H1 (cell line): ENCODE measurements at regions not wholly inside any gene's neighbourhood (a gene's known extent, or its start where the extent isn't known, plus 50 kb on each side); places are given as distances from the start of the nearest gene placed in this dataset.

Source experiments
- CTCF ChIA-PET: fragments of 300-600 bp; sonication (Branson Sonifier 250); formaldehyde crosslinking; loops from one replicate; lab custom pipeline; 2021; ENCODE audit not compliant: partially characterized antibody; lab: Charles Lee
- POLR2A ChIA-PET: fragments of 300-600 bp; sonication (Branson Sonifier 250); formaldehyde crosslinking; loops from one replicate; lab custom pipeline; 2021; ENCODE audit warnings: inconsistent platforms; ENCODE audit not compliant: partially characterized antibody; lab: Charles Lee
- DNase-seq, 2 experiments: peaks; one replicate each; pipeline versions ENCODE4 v3.0.0 to v3.0.0-alpha.2; 2010 to 2022; ENCODE audit warnings: low spot score in 2 of 2, low read depth in 1 of 2, mixed read lengths in 1 of 2
- FAIRE-seq: peaks from 2 replicates; lab custom pipeline; 2011; peaks lifted over from hg19 to GRCh38; lab: Jason Lieb, UNC
- H2AFZ ChIP-seq: 2 replicates; pipeline ENCODE4 v1.8.1; 2012; ENCODE audit warnings: low read length, inconsistent platforms
- H2AK5ac ChIP-seq: 2 replicates; pipeline ENCODE4 v1.6.1; 2013; ENCODE audit warnings: low read depth, low read length
- H2BK120ac ChIP-seq: replicated peaks from 2 replicates; pipeline ENCODE3; 2013; ENCODE audit warnings: low read depth, low read length, inconsistent platforms
- H2BK12ac ChIP-seq: 2 replicates; pipeline ENCODE4 v1.6.1; 2013; ENCODE audit warnings: low read depth, low read length
- H2BK15ac ChIP-seq: 2 replicates; pipeline ENCODE4 v1.6.1; 2013; ENCODE audit warnings: low read length
- H2BK20ac ChIP-seq: 2 replicates; pipeline ENCODE4 v1.6.1; 2013; ENCODE audit warnings: low read length
- H2BK5ac ChIP-seq: 2 replicates; pipeline ENCODE4 v1.6.1; 2013; ENCODE audit warnings: low read depth, low read length
- H3K14ac ChIP-seq: 2 replicates; pipeline ENCODE4 v1.6.1; 2013; ENCODE audit warnings: inconsistent platforms; ENCODE audit not compliant: insufficient read length
- H3K18ac ChIP-seq: 2 replicates; pipeline ENCODE4 v1.6.1; 2013; ENCODE audit warnings: low read length; ENCODE audit errors: extremely low read depth
- H3K23ac ChIP-seq: 2 replicates; pipeline ENCODE4 v1.6.1; 2013; ENCODE audit warnings: inconsistent platforms; ENCODE audit not compliant: insufficient read length
- H3K23me2 ChIP-seq: 2 replicates; pipeline ENCODE4 v1.6.1; 2013; ENCODE audit warnings: low read depth, low read length
- H3K27ac ChIP-seq: 2 replicates; pipeline ENCODE4 v1.6.1; 2011; ENCODE audit warnings: low read depth, low read length, inconsistent platforms
- H3K27me3 ChIP-seq, 4 experiments: replicated peaks in 1 of 4; 1 replicate in 1 of 4; 2 replicates in 3 of 4; pipeline versions ENCODE4 v1.6.1 to v1.8.1; 2011 to 2013; ENCODE audit warnings: low read length in 3 of 4, mild to moderate bottlenecking in 3 of 4, inconsistent platforms in 2 of 4, mixed read lengths in 2 of 4, moderate library complexity in 1 of 4; ENCODE audit not compliant: control insufficient read depth in 3 of 4, insufficient read depth in 3 of 4; ENCODE audit errors: extremely low read depth in 1 of 4
- H3K36me3 ChIP-seq, 4 experiments: 2 replicates each; pipeline versions ENCODE4 v1.6.1 to v1.8.1; 2011 to 2013; ENCODE audit warnings: mild to moderate bottlenecking in 4 of 4, low read length in 3 of 4, moderate library complexity in 2 of 4, control low read depth in 1 of 4, inconsistent platforms in 1 of 4; ENCODE audit not compliant: insufficient read depth in 4 of 4, control insufficient read depth in 2 of 4
- H3K4ac ChIP-seq: replicated peaks from 2 replicates; pipeline ENCODE3; 2013; ENCODE audit warnings: low read length, low read depth, mixed read lengths, inconsistent platforms; ENCODE audit not compliant: insufficient read length
- H3K4me1 ChIP-seq, 4 experiments: replicated peaks in 1 of 4; 1 replicate in 1 of 4; 2 replicates in 3 of 4; pipeline versions ENCODE4 v1.6.1 to v1.8.1; 2011 to 2013; ENCODE audit warnings: low read length in 3 of 4, inconsistent platforms in 2 of 4, mixed read lengths in 1 of 4; ENCODE audit not compliant: insufficient read depth in 4 of 4, control insufficient read depth in 3 of 4
- H3K4me2 ChIP-seq, 2 experiments: 2 replicates each; pipeline versions ENCODE4 v1.6.1 to v1.8.1; 2011 to 2013; ENCODE audit warnings: low read depth in 2 of 2, low read length in 2 of 2, control low read depth in 1 of 2, inconsistent platforms in 1 of 2, mild to moderate bottlenecking in 1 of 2; ENCODE audit not compliant: insufficient read depth in 1 of 2
- H3K4me3 ChIP-seq, 4 experiments: fragments of 200-600, 300-600 bp in 1 of 4; sonication (generic), shearing (Covaris generic), sonication (Bioruptor Twin) in 1 of 4; 2 replicates each; pipeline versions ENCODE4 v1.5.1 to v1.8.1; 2011 to 2016; ENCODE audit warnings: low read length in 4 of 4, low read depth in 3 of 4, control low read depth in 2 of 4, inconsistent platforms in 2 of 4, mild to moderate bottlenecking in 2 of 4, mixed read lengths in 1 of 4, moderate library complexity in 1 of 4; ENCODE audit not compliant: insufficient read depth in 2 of 4; ENCODE audit errors: extremely low read depth in 1 of 4
- H3K56ac ChIP-seq: replicated peaks from 2 replicates; pipeline ENCODE3; 2013; ENCODE audit warnings: low read depth, mild to moderate bottlenecking, mixed read lengths, low read length, inconsistent platforms; ENCODE audit not compliant: insufficient read length
- H3K79me1 ChIP-seq: 2 replicates; pipeline ENCODE4 v1.6.1; 2013; ENCODE audit warnings: low read depth, low read length, control low read depth
- H3K79me2 ChIP-seq, 2 experiments: 2 replicates each; pipeline versions ENCODE4 v1.6.1 to v1.8.1; 2012 to 2013; ENCODE audit warnings: low read length in 2 of 2, mild to moderate bottlenecking in 2 of 2, inconsistent platforms in 1 of 2; ENCODE audit not compliant: insufficient read depth in 2 of 2, control insufficient read depth in 1 of 2
- H3K9ac ChIP-seq, 4 experiments: replicated peaks in 1 of 4; 1 replicate in 1 of 4; 2 replicates in 3 of 4; pipeline versions ENCODE4 v1.6.1 to v1.8.1; 2011 to 2013; ENCODE audit warnings: low read depth in 3 of 4, low read length in 3 of 4, control low read depth in 2 of 4, mild to moderate bottlenecking in 2 of 4, moderate library complexity in 2 of 4, inconsistent platforms in 1 of 4; ENCODE audit errors: extremely low read depth in 1 of 4
- H3K9me3 ChIP-seq, 2 experiments: 2 replicates each; pipeline versions ENCODE4 v1.6.1 to v1.8.1; 2012 to 2013; ENCODE audit warnings: mild to moderate bottlenecking in 2 of 2, moderate library complexity in 2 of 2, control low read depth in 1 of 2, inconsistent platforms in 1 of 2, low read depth in 1 of 2, low read length in 1 of 2, mixed read lengths in 1 of 2; ENCODE audit not compliant: insufficient read depth in 2 of 2
- H4K20me1 ChIP-seq, 2 experiments: replicated peaks in 1 of 2; 2 replicates each; pipeline versions ENCODE3 to v1.8.1; 2011 to 2013; ENCODE audit warnings: inconsistent platforms in 2 of 2, low read length in 2 of 2, mild to moderate bottlenecking in 1 of 2; ENCODE audit not compliant: insufficient read depth in 2 of 2, control insufficient read depth in 1 of 2
- H4K5ac ChIP-seq: 2 replicates; pipeline ENCODE4 v1.6.1; 2013; ENCODE audit warnings: low read length, low read depth, mixed read lengths, inconsistent platforms; ENCODE audit not compliant: insufficient read length
- H4K8ac ChIP-seq: 2 replicates; pipeline ENCODE4 v1.8.0; 2013; ENCODE audit warnings: mild to moderate bottlenecking, moderate library complexity, low read length, inconsistent platforms; ENCODE audit not compliant: insufficient read depth; ENCODE audit errors: extremely low read depth
- H4K91ac ChIP-seq: replicated peaks from 2 replicates; pipeline ENCODE3; 2013; ENCODE audit warnings: low read length, mixed read lengths, inconsistent platforms; ENCODE audit not compliant: insufficient read length
- CBX5 ChIP-seq: fragments of 300-800, 300-1000 bp; sonication (generic); IDR thresholded peaks from 2 replicates; pipeline ENCODE4 v1.7.1; 2016; ENCODE audit warnings: antibody characterized with exemption, low read length, low read depth
- CBX8 ChIP-seq: fragments of 300-800, 300-1000 bp; sonication (generic); IDR thresholded peaks from 2 replicates; pipeline ENCODE4 v1.7.1; 2016; ENCODE audit warnings: low read depth, low read length, borderline replicate concordance
- CHD2 ChIP-seq: IDR thresholded peaks from 2 replicates; pipeline ENCODE4 v1.6.1; 2012; ENCODE audit warnings: low read length, improper control_type of control experiment
- CTBP2 ChIP-seq: IDR thresholded peaks from 2 replicates; pipeline ENCODE4 v1.7.0; 2011; ENCODE audit warnings: borderline replicate concordance, mild to moderate bottlenecking, moderate library complexity, mixed read lengths, low read length; ENCODE audit not compliant: insufficient read depth, insufficient read length
- EGR1 ChIP-seq: IDR thresholded peaks from 2 replicates; pipeline ENCODE4 v1.6.1; 2011; ENCODE audit warnings: low read depth, low read length, borderline replicate concordance
- HDAC2 ChIP-seq, 2 experiments: fragments of 300-600 bp in 1 of 2; sonication (generic) in 1 of 2; IDR thresholded peaks; 2 replicates each; pipeline ENCODE4 v1.6.1; 2011 to 2012; ENCODE audit warnings: low read depth in 2 of 2, low read length in 2 of 2, mild to moderate bottlenecking in 2 of 2, moderate library complexity in 2 of 2, borderline replicate concordance in 1 of 2, inconsistent platforms in 1 of 2
- HDAC6 ChIP-seq: IDR thresholded peaks from one replicate; pipeline ENCODE4 v1.7.1; 2012; ENCODE audit warnings: low read depth, mild to moderate bottlenecking, inconsistent platforms, low read length, moderate library complexity
- NRF1 ChIP-seq: IDR thresholded peaks from 2 replicates; pipeline ENCODE4 v1.6.1; 2011; ENCODE audit warnings: mild to moderate bottlenecking, low read depth, low read length, improper control_type of control experiment
- POU5F1 ChIP-seq: IDR thresholded peaks from 2 replicates; pipeline ENCODE4 v1.6.1; 2011; ENCODE audit warnings: low read depth, mild to moderate bottlenecking, low read length, moderate library complexity
- SP1 ChIP-seq: IDR thresholded peaks from 2 replicates; pipeline ENCODE4 v1.6.1; 2011; ENCODE audit warnings: low read depth, low read length
- SP4 ChIP-seq: IDR thresholded peaks from 2 replicates; pipeline ENCODE4 v1.6.1; 2012; ENCODE audit warnings: low read length, inconsistent platforms
- TAF1 ChIP-seq: IDR thresholded peaks from 2 replicates; pipeline ENCODE4 v1.6.1; 2011; ENCODE audit warnings: mild to moderate bottlenecking, low read depth, low read length
- TEAD4 ChIP-seq: IDR thresholded peaks from 2 replicates; pipeline ENCODE4 v1.6.1; 2012; ENCODE audit warnings: low read depth, low read length, inconsistent platforms, mixed read lengths
- YY1 ChIP-seq: IDR thresholded peaks from 2 replicates; pipeline ENCODE4 v1.6.1; 2011; ENCODE audit warnings: low read depth, mild to moderate bottlenecking, low read length
- TF ChIP-seq, protein P1 (sequence below): IDR thresholded peaks from 2 replicates; pipeline ENCODE4 v1.6.1; 2012; ENCODE audit warnings: inconsistent platforms
- TF ChIP-seq, protein P2 (sequence below): IDR thresholded peaks from 2 replicates; pipeline ENCODE4 v1.6.1; 2011; ENCODE audit warnings: low read length, improper control_type of control experiment

DNA sequence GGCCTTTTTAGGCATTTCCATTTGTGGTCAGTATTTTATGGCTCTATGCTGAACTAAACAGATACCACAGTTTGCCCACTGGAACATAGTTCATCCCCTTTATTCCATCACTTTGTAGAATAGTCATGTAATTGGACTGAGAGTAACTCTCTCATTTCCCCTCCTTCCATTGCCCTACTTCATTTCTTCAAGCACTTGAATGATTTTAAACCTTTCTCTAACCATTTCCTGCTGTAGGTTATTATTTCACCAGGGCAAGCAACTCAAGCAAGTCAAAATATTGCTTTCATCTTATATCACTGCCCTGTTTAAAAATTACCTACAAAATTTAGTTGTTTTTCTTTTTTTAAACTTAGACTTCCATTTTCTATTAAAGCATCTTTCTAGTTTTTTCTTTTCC lies 177.0 kb downstream of the RAP2B start:
- Histone ChIP-seq H3K79me1 (no peaks in the 10 kb centered on the region), H4K91ac (no peak overlapping the region), H3K9me3 (peaks cover 9 to 12% of the 10 kb centered on the region in 2 experiments; a peak in 3 of 4 replicates), H2AFZ (no peak overlapping the region), H2BK12ac (no peak overlapping the region), H3K4ac (no peak overlapping the region), H3K79me2 (no peaks in the 10 kb centered on the region), H4K8ac (no peak overlapping the region), H4K5ac (no peak overlapping the region), H3K56ac (no peak overlapping the region), H3K4me1 (no peaks in the 10 kb centered on the region), H3K4me2 (no peak overlapping the region), H2BK15ac (no peak overlapping the region), H2BK120ac (no peak overlapping the region), H3K27me3 (no peaks in the 10 kb centered on the region), H3K27ac (no peak overlapping the region), H3K23ac (no peak overlapping the region), H3K18ac (no peak overlapping the region), H3K23me2 (no peaks in the 10 kb centered on the region), H3K36me3 (0 out of 8 replicates have a peak, but pooled peaks cover 0 to 2% (median 0%) of the 10 kb centered on the region in 4 experiments), H4K20me1 (no peaks in the 10 kb centered on the region), H3K9ac (no peak overlapping the region), H3K14ac (no peak overlapping the region), H2BK5ac (no peak overlapping the region), H3K4me3 (no peak overlapping the region), H2AK5ac (no peak overlapping the region), H2BK20ac (no peak overlapping the region)
- ChIA-PET CTCF (no interaction called here), POLR2A (no interaction called here)
- DNase-seq = no peak
- no peak for TF ChIP-seq YY1
- TF ChIP-seq TAF1 = no peak
- no peak for TF ChIP-seq CHD2
- no peak for TF ChIP-seq NRF1
- TF ChIP-seq CBX5 = no peak
- TF ChIP-seq TEAD4 = no peak
- no peak for TF ChIP-seq CBX8
- no peak for TF ChIP-seq HDAC6
- no peak for TF ChIP-seq HDAC2 (IDR thresholded peaks at IDR 0.05; ENCODE audit: borderline replicate concordance in 1 of 2, low read depth in 2 of 2, low read length in 2 of 2)
- no peak for TF ChIP-seq SP4
- TF ChIP-seq POU5F1 = no peak
- TF ChIP-seq EGR1 = no peak
- TF ChIP-seq SP1 = no peak
- TF ChIP-seq CTBP2 = no peak
- TF ChIP-seq, protein P1, sequence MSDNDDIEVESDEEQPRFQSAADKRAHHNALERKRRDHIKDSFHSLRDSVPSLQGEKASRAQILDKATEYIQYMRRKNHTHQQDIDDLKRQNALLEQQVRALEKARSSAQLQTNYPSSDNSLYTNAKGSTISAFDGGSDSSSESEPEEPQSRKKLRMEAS = no peak
- TF ChIP-seq, protein P2, sequence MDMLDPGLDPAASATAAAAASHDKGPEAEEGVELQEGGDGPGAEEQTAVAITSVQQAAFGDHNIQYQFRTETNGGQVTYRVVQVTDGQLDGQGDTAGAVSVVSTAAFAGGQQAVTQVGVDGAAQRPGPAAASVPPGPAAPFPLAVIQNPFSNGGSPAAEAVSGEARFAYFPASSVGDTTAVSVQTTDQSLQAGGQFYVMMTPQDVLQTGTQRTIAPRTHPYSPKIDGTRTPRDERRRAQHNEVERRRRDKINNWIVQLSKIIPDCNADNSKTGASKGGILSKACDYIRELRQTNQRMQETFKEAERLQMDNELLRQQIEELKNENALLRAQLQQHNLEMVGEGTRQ = no peak
- no peak for FAIRE-seq
